ENCODE measurements at regions not wholly inside any gene's neighbourhood (a gene's known extent, or its start where the extent isn't known, plus 50 kb on each side); places are given as distances from the start of the nearest gene placed in this dataset.

DNA sequence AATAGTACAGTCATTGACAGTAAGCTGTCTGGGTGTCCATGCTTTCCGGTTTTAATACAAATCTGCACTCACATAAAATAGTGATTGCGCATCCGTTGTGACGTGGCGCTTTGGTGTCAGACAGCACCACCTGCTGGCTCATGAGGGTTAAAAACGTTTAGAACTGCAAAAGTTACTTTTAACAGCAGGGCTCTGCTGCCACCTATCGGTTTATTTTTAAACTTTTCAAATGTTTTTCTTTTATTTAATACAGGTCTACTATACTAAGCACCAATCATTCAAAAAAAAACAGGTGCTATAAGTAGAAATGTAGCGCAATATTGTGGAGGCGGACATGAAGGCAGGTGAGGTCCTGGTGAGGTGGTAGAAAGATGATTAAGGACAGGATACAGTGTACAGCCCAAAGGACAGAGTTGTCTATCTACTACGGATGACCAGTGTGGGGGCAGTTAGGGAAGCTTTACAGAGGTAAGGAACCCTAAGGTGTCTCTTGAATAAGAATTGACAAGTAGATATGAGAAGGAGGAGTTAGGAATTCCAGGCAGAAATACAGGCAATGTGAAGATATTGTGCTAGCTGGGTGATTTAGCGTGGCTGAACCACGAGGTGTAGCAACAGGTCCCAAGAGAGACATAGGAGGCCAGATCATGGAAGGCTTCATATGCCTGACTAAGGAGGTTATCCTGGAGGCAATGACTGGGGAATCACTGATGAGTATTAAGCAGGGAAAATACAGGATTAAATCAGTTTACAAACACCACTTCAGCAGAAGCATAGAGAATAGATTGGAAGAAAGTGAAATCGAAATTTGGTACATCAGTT, 91.5 kb upstream of the PRB2 start:
- no peak overlapping the region for H3K4me2 ChIP-seq (ENCODE audit: low read length)
- no peak overlapping the region for H3K4me3 ChIP-seq (ENCODE audit: low read length)

DNA sequence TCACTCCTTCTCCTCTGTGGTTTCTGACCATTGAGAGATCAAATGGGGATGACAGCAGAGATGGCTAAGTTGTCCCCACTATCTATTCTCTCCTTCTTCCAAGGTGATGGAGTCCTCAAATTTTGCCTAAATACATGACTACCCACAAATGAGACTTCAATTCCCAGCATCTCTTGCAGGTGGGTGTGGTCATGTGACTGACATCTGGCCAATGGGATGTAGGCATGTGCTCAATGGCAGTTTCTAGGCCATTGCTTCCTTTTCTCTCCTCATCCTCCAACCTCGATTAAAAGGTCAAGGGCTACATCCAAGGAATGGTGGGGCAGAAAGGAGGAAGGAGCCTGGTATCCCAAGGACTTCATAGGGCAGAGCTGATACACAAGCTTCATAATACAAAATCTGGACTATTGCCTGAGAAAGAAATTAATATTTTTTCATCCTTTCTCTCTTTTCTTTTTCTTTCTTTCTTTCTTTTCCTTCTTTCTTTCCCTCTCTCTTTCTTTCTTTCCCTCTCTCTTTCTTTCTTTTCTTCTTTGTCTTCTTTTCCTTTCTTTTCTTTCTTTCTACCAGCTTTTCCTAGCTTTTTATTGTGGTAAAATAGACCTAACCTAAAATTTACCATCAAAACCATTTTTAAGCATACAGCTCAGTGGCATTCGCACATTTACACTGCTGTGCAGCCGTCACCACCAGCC, 100.9 kb upstream of the PRB2 start:
- TF ChIP-seq POLR2AphosphoS5 (IDR thresholded peaks at IDR 0.05) (no peak), TAF1 (IDR thresholded peaks at IDR 0.05; ENCODE audit: low read depth) (no peak), EZH2 (IDR thresholded peaks at IDR 0.05; ENCODE audit: borderline replicate concordance, insufficient read depth, low read length, poor library complexity, severe bottlenecking) (no peak), RAD21 (conservative IDR thresholded peaks at IDR 0.05) (no peak), SMC3 (conservative IDR thresholded peaks at IDR 0.05; ENCODE audit: poor library complexity) (no peak), MXI1 (conservative IDR thresholded peaks at IDR 0.05; ENCODE audit: poor library complexity, severe bottlenecking) (no peak), EP300 (conservative IDR thresholded peaks at IDR 0.05; ENCODE audit: poor library complexity, severe bottlenecking) (no peak)
- TF ChIP-seq, protein P1, sequence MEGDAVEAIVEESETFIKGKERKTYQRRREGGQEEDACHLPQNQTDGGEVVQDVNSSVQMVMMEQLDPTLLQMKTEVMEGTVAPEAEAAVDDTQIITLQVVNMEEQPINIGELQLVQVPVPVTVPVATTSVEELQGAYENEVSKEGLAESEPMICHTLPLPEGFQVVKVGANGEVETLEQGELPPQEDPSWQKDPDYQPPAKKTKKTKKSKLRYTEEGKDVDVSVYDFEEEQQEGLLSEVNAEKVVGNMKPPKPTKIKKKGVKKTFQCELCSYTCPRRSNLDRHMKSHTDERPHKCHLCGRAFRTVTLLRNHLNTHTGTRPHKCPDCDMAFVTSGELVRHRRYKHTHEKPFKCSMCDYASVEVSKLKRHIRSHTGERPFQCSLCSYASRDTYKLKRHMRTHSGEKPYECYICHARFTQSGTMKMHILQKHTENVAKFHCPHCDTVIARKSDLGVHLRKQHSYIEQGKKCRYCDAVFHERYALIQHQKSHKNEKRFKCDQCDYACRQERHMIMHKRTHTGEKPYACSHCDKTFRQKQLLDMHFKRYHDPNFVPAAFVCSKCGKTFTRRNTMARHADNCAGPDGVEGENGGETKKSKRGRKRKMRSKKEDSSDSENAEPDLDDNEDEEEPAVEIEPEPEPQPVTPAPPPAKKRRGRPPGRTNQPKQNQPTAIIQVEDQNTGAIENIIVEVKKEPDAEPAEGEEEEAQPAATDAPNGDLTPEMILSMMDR (IDR thresholded peaks at IDR 0.05; ENCODE audit: poor library complexity, severe bottlenecking), result no peak
- Histone ChIP-seq H3K36me3 (ENCODE audit: insufficient read depth, low read length) (no peaks in the 10 kb centered on the region), H2AFZ (ENCODE audit: low read depth, low read length) (no peak overlapping the region), H3K27ac (ENCODE audit: low read length) (no peak overlapping the region), H3K9me3 (ENCODE audit: low read length) (no peaks in the 10 kb centered on the region), H3K79me2 (replicated peaks; ENCODE audit: insufficient read depth, low read length) (no peaks in the 10 kb centered on the region), H3K9me2 (ENCODE audit: insufficient read depth, low read length) (no peaks in the 10 kb centered on the region), H3K4me3 (ENCODE audit: low read length) (no peak overlapping the region), H3K27me3 (ENCODE audit: insufficient read depth, low read depth, low read length) (peaks cover 25% of the 10 kb centered on the region), H3K4me2 (ENCODE audit: low read length) (no peak overlapping the region), H4K20me1 (ENCODE audit: insufficient read depth) (no peaks in the 10 kb centered on the region), H3F3A (ENCODE audit: insufficient read depth, low read length, poor library complexity, severe bottlenecking) (no peaks in the 10 kb centered on the region), H3K9ac (ENCODE audit: low read length) (no peak overlapping the region)

More for the DNA sequence above, 91.5 kb upstream of the PRB2 start:
- TF ChIP-seq TAF1 (IDR thresholded peaks at IDR 0.05; ENCODE audit: low read depth) (no peak), EP300 (conservative IDR thresholded peaks at IDR 0.05; ENCODE audit: poor library complexity, severe bottlenecking) (no peak), POLR2AphosphoS5 (IDR thresholded peaks at IDR 0.05) (no peak), MXI1 (conservative IDR thresholded peaks at IDR 0.05; ENCODE audit: poor library complexity, severe bottlenecking) (no peak), SMC3 (conservative IDR thresholded peaks at IDR 0.05; ENCODE audit: poor library complexity) (peak; percentile 95), RAD21 (conservative IDR thresholded peaks at IDR 0.05) (peak; percentile 94), EZH2 (IDR thresholded peaks at IDR 0.05; ENCODE audit: borderline replicate concordance, insufficient read depth, low read length, poor library complexity, severe bottlenecking) (no peak)
- TF ChIP-seq, protein P1 (IDR thresholded peaks at IDR 0.05; ENCODE audit: poor library complexity, severe bottlenecking), result peak; percentile 99
- TF ChIP-seq, protein P2, sequence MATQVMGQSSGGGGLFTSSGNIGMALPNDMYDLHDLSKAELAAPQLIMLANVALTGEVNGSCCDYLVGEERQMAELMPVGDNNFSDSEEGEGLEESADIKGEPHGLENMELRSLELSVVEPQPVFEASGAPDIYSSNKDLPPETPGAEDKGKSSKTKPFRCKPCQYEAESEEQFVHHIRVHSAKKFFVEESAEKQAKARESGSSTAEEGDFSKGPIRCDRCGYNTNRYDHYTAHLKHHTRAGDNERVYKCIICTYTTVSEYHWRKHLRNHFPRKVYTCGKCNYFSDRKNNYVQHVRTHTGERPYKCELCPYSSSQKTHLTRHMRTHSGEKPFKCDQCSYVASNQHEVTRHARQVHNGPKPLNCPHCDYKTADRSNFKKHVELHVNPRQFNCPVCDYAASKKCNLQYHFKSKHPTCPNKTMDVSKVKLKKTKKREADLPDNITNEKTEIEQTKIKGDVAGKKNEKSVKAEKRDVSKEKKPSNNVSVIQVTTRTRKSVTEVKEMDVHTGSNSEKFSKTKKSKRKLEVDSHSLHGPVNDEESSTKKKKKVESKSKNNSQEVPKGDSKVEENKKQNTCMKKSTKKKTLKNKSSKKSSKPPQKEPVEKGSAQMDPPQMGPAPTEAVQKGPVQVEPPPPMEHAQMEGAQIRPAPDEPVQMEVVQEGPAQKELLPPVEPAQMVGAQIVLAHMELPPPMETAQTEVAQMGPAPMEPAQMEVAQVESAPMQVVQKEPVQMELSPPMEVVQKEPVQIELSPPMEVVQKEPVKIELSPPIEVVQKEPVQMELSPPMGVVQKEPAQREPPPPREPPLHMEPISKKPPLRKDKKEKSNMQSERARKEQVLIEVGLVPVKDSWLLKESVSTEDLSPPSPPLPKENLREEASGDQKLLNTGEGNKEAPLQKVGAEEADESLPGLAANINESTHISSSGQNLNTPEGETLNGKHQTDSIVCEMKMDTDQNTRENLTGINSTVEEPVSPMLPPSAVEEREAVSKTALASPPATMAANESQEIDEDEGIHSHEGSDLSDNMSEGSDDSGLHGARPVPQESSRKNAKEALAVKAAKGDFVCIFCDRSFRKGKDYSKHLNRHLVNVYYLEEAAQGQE (IDR thresholded peaks at IDR 0.05; ENCODE audit: borderline replicate concordance), result no peak
- Histone ChIP-seq H3K9ac (ENCODE audit: low read length) (no peak overlapping the region), H4K20me1 (ENCODE audit: insufficient read depth) (no peaks in the 10 kb centered on the region), H3K9me2 (ENCODE audit: insufficient read depth, low read length) (no peaks in the 10 kb centered on the region), H3K27me3 (ENCODE audit: insufficient read depth, low read depth, low read length) (no peaks in the 10 kb centered on the region), H3F3A (ENCODE audit: insufficient read depth, low read length, poor library complexity, severe bottlenecking) (no peaks in the 10 kb centered on the region), H3K9me3 (ENCODE audit: low read length) (no peaks in the 10 kb centered on the region), H3K27ac (ENCODE audit: low read length) (no peak overlapping the region), H3K79me2 (replicated peaks; ENCODE audit: insufficient read depth, low read length) (no peaks in the 10 kb centered on the region), H2AFZ (ENCODE audit: low read depth, low read length) (no peak overlapping the region), H3K36me3 (ENCODE audit: insufficient read depth, low read length) (no peaks in the 10 kb centered on the region)
